ENCODE measurements at regions not wholly inside any gene's neighbourhood (a gene's known extent, or its start where the extent isn't known, plus 50 kb on each side); places are given as distances from the start of the nearest gene placed in this dataset.

- no peak overlapping the region for H3K27ac ChIP-seq
- no peaks in the 10 kb centered on the region for H3K4me1 ChIP-seq
- H3K27me3 ChIP-seq: no peaks in the 10 kb centered on the region
- H3K4me3 ChIP-seq: no peak overlapping the region
- TF ChIP-seq POLR2A (IDR thresholded peaks at IDR 0.05) (no peak), CTCF (IDR thresholded peaks at IDR 0.05) (no peak)
- no peaks in the 10 kb centered on the region for H3K9me3 ChIP-seq
- intact Hi-C loops (cut with DNase I; ENCODE audit: low total_unique reads): no loop called here
- no peak for DNase-seq
- H3K36me3 ChIP-seq: no peaks in the 10 kb centered on the region
Measured at GRCh38 chr4:138105331-138105730, 136.8 kb downstream of the SLC7A11 start.

GRCh38 chr4:138104284-138104680 lies 137.9 kb downstream of the SLC7A11 start:
- H3K36me3 ChIP-seq: no peaks in the 10 kb centered on the region
- no peak for DNase-seq
- intact Hi-C loops (cut with DNase I; ENCODE audit: low total_unique reads): no loop called here
- H3K27me3 ChIP-seq: no peaks in the 10 kb centered on the region
- TF ChIP-seq CTCF (IDR thresholded peaks at IDR 0.05) (no peak), POLR2A (IDR thresholded peaks at IDR 0.05) (no peak)
- H3K4me1 ChIP-seq: no peaks in the 10 kb centered on the region
- no peaks in the 10 kb centered on the region for H3K9me3 ChIP-seq
- H3K4me3 ChIP-seq: no peak overlapping the region
- no peak overlapping the region for H3K27ac ChIP-seq

GRCh38 chr4:138103597-138104283 lies 138.4 kb downstream of the SLC7A11 start:
- intact Hi-C loops (cut with DNase I; ENCODE audit: low total_unique reads): no loop called here
- DNase-seq: no peak
- Histone ChIP-seq H3K4me1 (no peaks in the 10 kb centered on the region), H3K9me3 (no peaks in the 10 kb centered on the region), H3K4me3 (no peak overlapping the region), H3K27ac (no peak overlapping the region), H3K36me3 (no peaks in the 10 kb centered on the region), H3K27me3 (no peaks in the 10 kb centered on the region)
- TF ChIP-seq CTCF (IDR thresholded peaks at IDR 0.05): no peak
- no peak for TF ChIP-seq POLR2A (IDR thresholded peaks at IDR 0.05)

GRCh38 chr4:138099385-138099784 lies 142.8 kb downstream of the SLC7A11 start:
- Histone ChIP-seq H3K27ac (no peak overlapping the region), H3K27me3 (no peaks in the 10 kb centered on the region), H3K36me3 (no peaks in the 10 kb centered on the region), H3K9me3 (no peaks in the 10 kb centered on the region), H3K4me3 (no peak overlapping the region), H3K4me1 (no peaks in the 10 kb centered on the region)
- intact Hi-C loops (cut with DNase I; ENCODE audit: low total_unique reads): no loop called here
- TF ChIP-seq CTCF (IDR thresholded peaks at IDR 0.05) (no peak), POLR2A (IDR thresholded peaks at IDR 0.05) (no peak)
- no peak for DNase-seq

GRCh38 chr4:138097912-138098600 lies 144.1 kb downstream of the SLC7A11 start:
- DNase-seq: no peak
- no peaks in the 10 kb centered on the region for H3K9me3 ChIP-seq
- no peak overlapping the region for H3K27ac ChIP-seq
- intact Hi-C loops (cut with DNase I; ENCODE audit: low total_unique reads): no loop called here
- TF ChIP-seq POLR2A (IDR thresholded peaks at IDR 0.05) (no peak), CTCF (IDR thresholded peaks at IDR 0.05) (no peak)
- no peaks in the 10 kb centered on the region for H3K36me3 ChIP-seq
- no peaks in the 10 kb centered on the region for H3K4me1 ChIP-seq
- no peaks in the 10 kb centered on the region for H3K27me3 ChIP-seq
- no peak overlapping the region for H3K4me3 ChIP-seq
